Epithelial cell of proximal tubule (primary cell): ENCODE measurements at regions not wholly inside any gene's neighbourhood (a gene's known extent, or its start where the extent isn't known, plus 50 kb on each side); places are given as distances from the start of the nearest gene placed in this dataset.

Source experiments
- DNase-seq: peaks from one replicate; pipeline ENCODE4 v3.0.0-alpha.2; 2011; ENCODE audit warnings: low read depth
- H3K4me3 ChIP-seq: 2 replicates; pipeline ENCODE4 v1.5.1; 2011; ENCODE audit warnings: low read depth, mild to moderate bottlenecking, low read length
- CTCF ChIP-seq: conservative IDR thresholded peaks from 2 replicates; pipeline ENCODE4 v1.5.1; 2012; ENCODE audit warnings: low read depth, mild to moderate bottlenecking, low read length

GRCh38 chr12:38258411-38258810 lies 58.2 kb upstream of the ALG10B start:
- DNase-seq: no peak
- TF ChIP-seq CTCF: no peak
- no peak overlapping the region for H3K4me3 ChIP-seq
